CD4-positive, alpha-beta T cell treated with Interleukin-6 at 100 ng/mL for 8 hours (primary cell): ENCODE measurements at regions not wholly inside any gene's neighbourhood (a gene's known extent, or its start where the extent isn't known, plus 50 kb on each side); places are given as distances from the start of the nearest gene placed in this dataset.

Source experiments
- DNase-seq: peaks from one replicate; pipeline ENCODE4 v3.0.0-alpha.2; 2020; ENCODE audit warnings: mixed read lengths, low spot score

DNA sequence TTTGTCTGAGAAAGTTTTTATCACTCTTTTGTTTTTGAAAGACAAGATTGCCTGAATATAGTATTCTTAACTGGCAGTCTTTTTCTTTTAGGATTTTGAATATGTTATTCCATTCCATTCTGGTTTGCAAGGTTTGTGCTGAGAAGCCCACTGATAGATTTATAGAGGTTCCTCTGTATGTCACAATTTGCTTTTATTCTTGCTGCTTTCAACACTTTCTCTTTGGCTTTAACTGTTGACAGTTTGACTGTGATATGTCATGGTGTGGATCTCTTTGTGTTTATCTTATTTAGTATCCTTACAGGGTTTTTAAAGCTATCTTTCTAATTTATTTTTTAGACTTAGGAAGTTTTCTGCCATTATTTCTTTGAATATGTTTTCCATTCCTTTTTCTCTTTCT lies 331.2 kb upstream of the ATP11B start:
- DNase-seq = no peak

DNA sequence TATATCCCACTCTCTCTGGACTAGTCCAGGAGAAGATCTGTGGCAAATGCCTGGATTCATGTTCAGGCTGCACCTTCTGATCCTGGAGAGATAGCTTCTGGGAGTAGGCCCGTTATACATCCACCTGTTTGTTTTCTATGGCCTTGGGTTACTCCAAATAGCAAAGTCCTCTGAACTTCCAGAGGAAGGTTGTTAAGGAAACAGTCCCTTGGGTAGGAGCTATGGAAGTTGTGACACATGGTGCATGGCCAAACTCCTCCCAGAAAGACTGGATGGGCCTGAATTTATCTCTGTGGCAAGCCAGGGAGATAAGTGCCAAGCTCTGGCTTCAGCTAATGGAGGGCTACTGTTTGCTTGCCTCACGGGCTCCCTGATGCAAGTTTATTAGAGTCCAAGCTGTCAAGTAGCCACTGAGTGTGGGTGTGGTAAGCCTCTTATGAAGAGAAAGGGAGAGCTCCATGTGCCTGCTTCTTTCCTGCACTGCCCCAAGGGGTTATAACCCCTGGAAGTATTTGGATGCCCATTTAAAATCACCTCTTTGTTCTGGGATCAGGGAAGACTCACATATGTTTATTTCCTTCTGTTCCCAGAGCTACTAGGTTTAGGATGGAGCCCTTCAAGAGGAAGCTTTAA lies 328.7 kb upstream of the ATP11B start:
- DNase-seq = no peak

- DNase-seq = no peak
These were observed 327.8 kb upstream of the ATP11B start for GRCh38 chr3:182465301-182466185.

GRCh38 chr3:182469086-182469485 lies 324.2 kb upstream of the ATP11B start:
- no peak for DNase-seq

- DNase-seq = no peak
These were observed 323.1 kb upstream of the ATP11B start for GRCh38 chr3:182470187-182470586.

DNA sequence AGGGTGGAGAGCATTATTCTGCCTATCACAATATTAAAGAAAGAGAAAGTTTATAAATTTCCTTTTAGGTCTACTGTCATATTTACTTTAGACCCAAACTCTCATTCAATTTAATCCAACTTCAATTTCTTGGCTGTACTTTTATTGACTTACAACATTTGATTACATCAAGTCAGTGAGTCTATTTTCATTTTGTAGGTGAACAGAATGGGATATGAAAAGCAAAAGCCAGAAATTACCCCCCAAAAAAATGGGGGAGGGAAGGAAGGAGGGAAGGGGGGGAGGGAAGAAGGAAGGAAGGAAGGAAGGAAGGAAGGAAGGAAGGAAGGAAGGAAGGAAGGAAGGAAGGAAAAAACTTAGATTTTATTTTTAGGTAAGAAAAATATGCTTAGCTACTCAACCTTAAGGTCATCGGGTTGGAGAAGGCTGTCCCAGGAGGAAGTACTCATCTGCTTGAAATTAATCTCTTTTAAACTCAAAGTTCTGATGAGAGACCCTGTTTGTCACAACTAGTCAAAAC lies 320.1 kb upstream of the ATP11B start:
- no peak for DNase-seq

GRCh38 chr3:182478369-182478768 lies 314.9 kb upstream of the ATP11B start:
- DNase-seq = no peak

DNA sequence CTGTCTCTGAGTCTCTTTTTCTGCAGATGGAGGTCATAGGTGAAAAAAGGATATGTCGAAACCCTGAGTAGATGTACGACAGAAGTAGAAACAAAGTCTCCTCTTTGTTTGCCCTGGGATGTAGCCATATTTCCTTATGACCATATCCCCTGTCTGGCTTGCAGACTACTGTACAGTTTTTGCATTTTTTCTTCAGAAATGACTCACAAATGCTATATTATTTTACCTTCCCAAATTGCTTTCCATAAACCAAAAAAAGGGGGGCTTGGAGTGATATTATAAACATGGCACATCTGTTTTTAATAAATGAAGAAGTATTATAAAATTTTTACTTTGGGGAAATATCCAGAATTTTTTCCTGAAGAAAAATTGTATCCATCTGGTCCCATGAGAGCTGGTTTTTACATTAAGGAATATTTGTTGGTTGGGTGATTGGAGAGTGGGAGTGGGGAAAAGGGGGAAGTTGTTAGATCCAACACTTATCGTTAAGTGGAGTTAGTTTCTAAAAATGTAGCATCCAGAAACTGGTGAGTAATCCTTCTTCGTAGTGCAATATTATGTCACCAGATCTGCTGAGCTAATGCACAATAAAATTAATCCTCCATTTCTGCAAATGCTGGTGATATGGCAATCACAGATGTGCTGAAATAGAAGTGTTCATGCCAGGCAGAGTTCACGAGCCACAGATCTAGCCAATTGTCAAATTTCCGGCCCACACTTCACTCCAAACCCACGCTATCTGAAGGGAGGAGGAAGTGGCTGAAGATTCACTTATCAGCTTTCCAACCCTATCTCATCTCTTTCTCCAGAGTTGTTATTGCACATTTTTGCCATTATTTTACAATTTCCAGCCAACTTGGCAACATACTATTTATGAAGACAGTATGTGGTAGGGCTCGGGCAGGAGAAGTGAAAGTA lies 313.6 kb upstream of the ATP11B start:
- no peak for DNase-seq

DNA sequence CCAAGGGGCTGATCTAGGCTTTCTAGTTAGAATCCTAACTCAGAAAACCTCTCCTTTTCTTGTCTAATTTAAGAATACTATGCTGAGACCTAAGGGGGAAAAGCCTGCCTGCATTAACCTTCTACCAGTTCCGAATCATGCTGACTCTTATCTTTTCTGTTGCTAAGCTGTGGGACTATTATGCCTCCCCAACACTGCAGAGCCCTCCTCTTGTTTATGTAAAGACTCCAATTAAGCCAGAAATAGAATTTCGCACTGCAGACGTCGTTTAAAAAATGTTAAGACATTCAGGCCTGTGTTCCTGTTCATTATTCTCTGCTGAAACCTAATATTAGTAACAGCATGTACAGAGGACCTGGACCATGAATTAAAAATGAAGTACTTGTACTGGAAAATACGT lies 310.6 kb upstream of the ATP11B start:
- no peak for DNase-seq

GRCh38 chr3:182484682-182485081 lies 308.6 kb upstream of the ATP11B start:
- DNase-seq = no peak

DNA sequence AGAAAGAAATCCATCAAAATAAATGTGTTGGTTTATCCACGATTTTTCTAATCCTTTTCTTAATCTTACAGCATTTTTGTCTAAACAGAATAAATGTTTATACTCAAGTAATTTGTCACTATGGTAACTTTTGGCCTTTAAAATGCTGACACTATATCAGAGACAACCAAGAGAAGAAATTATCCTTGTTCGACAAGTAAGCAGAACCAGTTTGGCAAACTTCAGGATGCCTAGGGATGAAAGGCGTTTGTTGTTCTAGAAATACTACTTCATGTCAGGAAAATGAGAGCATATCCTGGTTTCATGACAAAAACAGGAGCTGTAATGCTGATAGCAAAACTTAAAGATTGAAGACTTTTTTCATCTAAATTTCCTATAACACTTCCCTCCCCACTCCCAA lies 308.0 kb upstream of the ATP11B start:
- DNase-seq = no peak

- DNase-seq = no peak
These were observed 306.8 kb upstream of the ATP11B start for GRCh38 chr3:182486463-182486862.

- no peak for DNase-seq
These were observed 306.2 kb upstream of the ATP11B start for GRCh38 chr3:182487143-182487542.

GRCh38 chr3:182487611-182488010 lies 305.7 kb upstream of the ATP11B start:
- DNase-seq = no peak

GRCh38 chr3:182490596-182491491 lies 302.5 kb upstream of the ATP11B start:
- no peak for DNase-seq

- no peak for DNase-seq
These were observed 301.7 kb upstream of the ATP11B start for GRCh38 chr3:182491577-182491976.

GRCh38 chr3:182492536-182492935 lies 300.8 kb upstream of the ATP11B start:
- DNase-seq = no peak

DNA sequence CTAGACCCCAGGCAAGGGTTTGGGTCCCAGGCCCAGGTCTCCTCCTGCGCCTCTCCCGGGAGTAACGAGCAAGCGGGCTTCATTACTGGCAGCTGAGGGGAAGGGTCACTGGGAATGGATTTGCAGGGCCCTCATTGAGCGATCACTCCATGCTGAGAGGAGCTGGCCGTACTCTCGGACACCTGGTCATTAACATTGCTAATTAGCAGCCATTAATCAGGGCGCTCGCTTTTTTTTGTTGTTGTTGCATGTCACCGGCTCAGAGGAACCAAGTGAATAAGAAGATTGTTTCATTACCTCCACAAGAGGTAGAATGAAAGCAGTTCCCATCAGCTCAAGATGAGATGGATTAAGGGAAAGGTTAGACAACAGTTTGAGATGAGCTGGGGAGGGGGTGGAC lies 293.0 kb upstream of the ATP11B start:
- no peak for DNase-seq

GRCh38 chr3:182501856-182502255 lies 291.4 kb upstream of the ATP11B start:
- DNase-seq = no peak

GRCh38 chr3:182503401-182503800 lies 289.9 kb upstream of the ATP11B start:
- no peak for DNase-seq
